K562 (cell line): ENCODE measurements at regions not wholly inside any gene's neighbourhood (a gene's known extent, or its start where the extent isn't known, plus 50 kb on each side); places are given as distances from the start of the nearest gene placed in this dataset.

Source experiments
- ATAC-seq: fragments of 200-7000 bp; cut with Tn5 transposase; 3 replicates; pipeline ENCODE4 v1.9.1; 2020; ENCODE audit warnings: moderate library complexity
- BruUV-seq: library from RNA; stranded (reverse); fragments of 400-500 nt; replicated peaks from 2 replicates; lab custom pipeline; 2021; lab: Mats Ljungman, UMichigan
- CTCF ChIA-PET: fragments of 300-600 bp; formaldehyde crosslinking; extraction: SDS; loops from one replicate; lab custom pipeline; 2021; ENCODE audit warnings: low intra/inter-chr PET ratio; lab: Yijun Ruan, JAX
- POLR2A ChIA-PET: fragments of 300-600, 350-650 bp; sonication (Branson Sonifier 250); formaldehyde crosslinking; extraction: SDS; loops from one replicate; lab custom pipeline; 2021; ENCODE audit warnings: antibody characterized with exemption, inconsistent platforms; lab: Yijun Ruan, JAX
- DNase-seq, 4 experiments: peaks; one replicate each; pipeline versions ENCODE4 v3.0.0 to v3.0.0-alpha.2; 2011 to 2018; ENCODE audit warnings: low spot score in 3 of 4, mixed read lengths in 3 of 4; ENCODE audit errors: extremely low read depth in 1 of 4
- FAIRE-seq: peaks from 2 replicates; lab custom pipeline; 2011; peaks lifted over from hg19 to GRCh38; lab: Jason Lieb, UNC
- H2AFZ ChIP-seq: 2 replicates; pipeline ENCODE4 v1.6.0; 2011; ENCODE audit warnings: low read depth, low read length, control low read depth, inconsistent platforms
- H3K27ac ChIP-seq: fragments of 200-600 bp; 3 replicates; pipeline ENCODE4 v1.8.0; 2011; ENCODE audit warnings: low read depth, mild to moderate bottlenecking, control low read depth, inconsistent platforms, low read length, moderate library complexity, mixed read lengths; ENCODE audit errors: extremely low read depth
- H3K27me3 ChIP-seq, 2 experiments: fragments of 300-600 bp in 1 of 2; 2 replicates in 1 of 2; 3 replicates in 1 of 2; pipeline versions ENCODE4 v1.6.0 to v1.8.0; 2011; ENCODE audit warnings: inconsistent platforms in 2 of 2, low read length in 2 of 2, mild to moderate bottlenecking in 1 of 2, mixed read lengths in 1 of 2, moderate library complexity in 1 of 2; ENCODE audit not compliant: control insufficient read depth in 2 of 2, insufficient read depth in 2 of 2
- H3K36me3 ChIP-seq: fragments of 300-600 bp; 3 replicates; pipeline ENCODE4 v1.8.0; 2011; ENCODE audit warnings: mild to moderate bottlenecking, low read length, inconsistent platforms; ENCODE audit not compliant: control insufficient read depth, insufficient read depth
- H3K4me1 ChIP-seq, 2 experiments: fragments of 200-600 bp in 1 of 2; replicated peaks in 1 of 2; 2 replicates in 1 of 2; 3 replicates in 1 of 2; pipeline versions ENCODE4 v1.5.1 to v1.8.0; 2011; ENCODE audit warnings: inconsistent platforms in 2 of 2, low read length in 2 of 2, mild to moderate bottlenecking in 1 of 2, mixed read lengths in 1 of 2, moderate library complexity in 1 of 2; ENCODE audit not compliant: control insufficient read depth in 2 of 2, insufficient read depth in 2 of 2
- H3K4me2 ChIP-seq: 2 replicates; pipeline ENCODE4 v1.6.1; 2011; ENCODE audit warnings: low read length, control low read depth, inconsistent platforms, mixed read lengths; ENCODE audit not compliant: insufficient read depth
- H3K4me3 ChIP-seq: fragments of 200-600 bp; sonication (generic), shearing (Covaris generic); 2 replicates; pipeline ENCODE4 v1.5.1; 2016; ENCODE audit warnings: control low read depth, inconsistent platforms
- H3K79me2 ChIP-seq: fragments of 200-600 bp; 3 replicates; pipeline ENCODE4 v1.8.0; 2011; ENCODE audit warnings: low read length, inconsistent platforms; ENCODE audit not compliant: control insufficient read depth, insufficient read depth
- H3K9ac ChIP-seq, 2 experiments: 2 replicates each; pipeline versions ENCODE4 v1.6.0 to v1.6.1; 2011; ENCODE audit warnings: low read depth in 2 of 2, low read length in 2 of 2, control low read depth in 1 of 2, inconsistent platforms in 1 of 2, mild to moderate bottlenecking in 1 of 2, mixed read lengths in 1 of 2; ENCODE audit not compliant: insufficient read depth in 1 of 2
- H3K9me1 ChIP-seq: one replicate; pipeline ENCODE4 v1.6.0; 2011; ENCODE audit warnings: inconsistent platforms, mild to moderate bottlenecking, low read length, moderate library complexity; ENCODE audit not compliant: control insufficient read depth, insufficient read depth
- H3K9me3 ChIP-seq: replicated peaks from 2 replicates; pipeline ENCODE4 v1.5.1; 2011; ENCODE audit warnings: low read depth, low read length, inconsistent platforms; ENCODE audit not compliant: control insufficient read depth, insufficient read depth
- H4K20me1 ChIP-seq: replicated peaks from 2 replicates; pipeline ENCODE4 v1.6.1; 2011; ENCODE audit warnings: low read length, inconsistent platforms, mixed read lengths; ENCODE audit not compliant: control insufficient read depth, insufficient read depth
- BMI1 ChIP-seq: fragments of 150-350 bp; IDR thresholded peaks from 2 replicates; pipeline ENCODE4 v1.6.1; 2014; ENCODE audit warnings: low read length
- E2F1 ChIP-seq: sonication (generic); formaldehyde crosslinking; IDR thresholded peaks from 2 replicates; pipeline ENCODE4 v1.8.1; 2023; ENCODE audit warnings: mild to moderate bottlenecking, missing genetic modification reagents, moderate library complexity
- EHMT2 ChIP-seq: fragments of 450-650 bp; IDR thresholded peaks from 2 replicates; pipeline ENCODE4 v1.6.1; 2018; ENCODE audit warnings: antibody characterized with exemption
- NR2C2 ChIP-seq, 2 experiments: fragments of 200-800 bp in 1 of 2; sonication (Bioruptor generic) in 1 of 2; sonication (generic) in 1 of 2; formaldehyde crosslinking in 1 of 2; IDR thresholded peaks; 2 replicates each; pipeline versions ENCODE4 v1.6.1 to v1.8.0; 2016 to 2022; ENCODE audit warnings: mild to moderate bottlenecking in 1 of 2, missing compliant biosample characterization in 1 of 2, missing genetic modification characterization in 1 of 2, missing genetic modification reagents in 1 of 2
- SNIP1 ChIP-seq: fragments of 450-650 bp; IDR thresholded peaks from 2 replicates; pipeline ENCODE4 v1.7.1; 2017; ENCODE audit warnings: low read depth, mild to moderate bottlenecking
- whole genome bisulfite sequencing: fragments of 100-300 bp; shearing (Covaris generic); methylation state at CpG from one replicate; pipeline ENCODE4 v1.1.6; 2016; ENCODE audit warnings: low coverage, mixed read lengths; ENCODE audit not compliant: insufficient coverage; ENCODE audit errors: missing lambda C conversion rate; 5-methylcytosine and 5-hydroxymethylcytosine counted together
- in situ Hi-C: fragments of 300-500 bp; cut with MboI; formaldehyde crosslinking; loops from 4 replicates; pipeline ENCODE4 v1.15.0; 2018; ENCODE audit warnings: inconsistent platforms, mixed read lengths
- intact Hi-C: fragments of 100-400 bp; cut with micrococcal nuclease; formaldehyde crosslinking; loops from 2 replicates; pipeline ENCODE4 v1.14.2; 2022
- TF ChIP-seq, protein P1 (sequence below): fragments of 450-650 bp; IDR thresholded peaks from 2 replicates; pipeline ENCODE4 v1.6.1; 2018; ENCODE audit not compliant: partially characterized antibody

DNA sequence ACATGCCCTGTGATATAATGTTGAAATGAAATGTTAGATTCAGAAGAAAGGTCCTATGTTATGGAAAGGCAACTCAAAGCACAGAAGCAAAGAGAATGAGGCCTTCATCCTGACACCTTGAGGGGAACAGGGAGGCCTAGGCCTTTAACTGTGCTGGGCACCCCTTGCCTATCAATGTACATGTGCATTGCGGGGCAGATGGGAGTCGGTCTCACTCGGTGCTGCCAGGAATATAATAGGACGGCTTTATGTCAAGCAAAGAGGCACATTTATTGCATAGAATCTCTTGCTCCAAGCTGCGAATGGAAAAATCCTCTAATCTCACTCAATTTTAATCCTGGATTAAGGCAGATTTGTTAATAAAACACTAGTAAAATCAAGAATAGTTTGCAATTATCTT, 301.0 kb upstream of the SOX14 start (continued):
- TF ChIP-seq E2F1 (CRISPR knock-in tag), result no peak

- in situ Hi-C loops (no loop called here), intact Hi-C loops (no loop called here)
- Histone ChIP-seq H3K9me3 (no peaks in the 10 kb centered on the region), H3K79me2 (no peaks in the 10 kb centered on the region), H3K9me1 (no peaks in the 10 kb centered on the region), H2AFZ (no peak overlapping the region), H3K4me1 (no peaks in the 10 kb centered on the region), H3K36me3 (no peaks in the 10 kb centered on the region), H3K27me3 (no peaks in the 10 kb centered on the region), H3K4me2 (no peak overlapping the region), H3K9ac (no peak overlapping the region), H3K4me3 (no peak overlapping the region), H3K27ac (no peak overlapping the region), H4K20me1 (no peaks in the 10 kb centered on the region)
- WGBS, result 0% methylated on average over 1 of the region's 4 CpGs
- ChIA-PET CTCF (no interaction called here), POLR2A (no interaction called here)
- FAIRE-seq (no peak), DNase-seq (no peak), ATAC-seq (no peak)
- no TSS peak for BruUV-seq
- TF ChIP-seq SNIP1, result no peak
- TF ChIP-seq, protein P1, sequence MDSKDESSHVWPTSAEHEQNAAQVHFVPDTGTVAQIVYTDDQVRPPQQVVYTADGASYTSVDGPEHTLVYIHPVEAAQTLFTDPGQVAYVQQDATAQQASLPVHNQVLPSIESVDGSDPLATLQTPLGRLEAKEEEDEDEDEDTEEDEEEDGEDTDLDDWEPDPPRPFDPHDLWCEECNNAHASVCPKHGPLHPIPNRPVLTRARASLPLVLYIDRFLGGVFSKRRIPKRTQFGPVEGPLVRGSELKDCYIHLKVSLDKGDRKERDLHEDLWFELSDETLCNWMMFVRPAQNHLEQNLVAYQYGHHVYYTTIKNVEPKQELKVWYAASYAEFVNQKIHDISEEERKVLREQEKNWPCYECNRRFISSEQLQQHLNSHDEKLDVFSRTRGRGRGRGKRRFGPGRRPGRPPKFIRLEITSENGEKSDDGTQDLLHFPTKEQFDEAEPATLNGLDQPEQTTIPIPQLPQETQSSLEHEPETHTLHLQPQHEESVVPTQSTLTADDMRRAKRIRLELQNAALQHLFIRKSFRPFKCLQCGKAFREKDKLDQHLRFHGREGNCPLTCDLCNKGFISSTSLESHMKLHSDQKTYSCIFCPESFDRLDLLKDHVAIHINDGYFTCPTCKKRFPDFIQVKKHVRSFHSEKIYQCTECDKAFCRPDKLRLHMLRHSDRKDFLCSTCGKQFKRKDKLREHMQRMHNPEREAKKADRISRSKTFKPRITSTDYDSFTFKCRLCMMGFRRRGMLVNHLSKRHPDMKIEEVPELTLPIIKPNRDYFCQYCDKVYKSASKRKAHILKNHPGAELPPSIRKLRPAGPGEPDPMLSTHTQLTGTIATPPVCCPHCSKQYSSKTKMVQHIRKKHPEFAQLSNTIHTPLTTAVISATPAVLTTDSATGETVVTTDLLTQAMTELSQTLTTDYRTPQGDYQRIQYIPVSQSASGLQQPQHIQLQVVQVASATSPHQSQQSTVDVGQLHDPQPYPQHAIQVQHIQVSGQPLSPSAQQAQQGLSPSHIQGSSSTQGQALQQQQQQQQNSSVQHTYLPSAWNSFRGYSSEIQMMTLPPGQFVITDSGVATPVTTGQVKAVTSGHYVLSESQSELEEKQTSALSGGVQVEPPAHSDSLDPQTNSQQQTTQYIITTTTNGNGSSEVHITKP, result no peak
- no peak for TF ChIP-seq EHMT2
- TF ChIP-seq NR2C2 (CRISPR knock-in tag; IDR thresholded peaks at IDR 0.05), result no peak
- no peak for TF ChIP-seq NR2C2 (tag; IDR thresholded peaks at IDR 0.05)
- TF ChIP-seq BMI1, result no peak
Measured at GRCh38 chr3:137464341-137464740, 299.8 kb upstream of the SOX14 start.
